GM13977 (cell line): ENCODE measurements at regions not wholly inside any gene's neighbourhood (a gene's known extent, or its start where the extent isn't known, plus 50 kb on each side); places are given as distances from the start of the nearest gene placed in this dataset.

Source experiments
- DNase-seq: peaks from one replicate; pipeline ENCODE4 v3.0.0; 2012; ENCODE audit warnings: low spot score
- CTCF ChIP-seq: IDR thresholded peaks from 2 replicates; pipeline ENCODE4 v1.5.1; 2012; ENCODE audit warnings: mild to moderate bottlenecking, control low read depth; ENCODE audit not compliant: insufficient read depth; ENCODE audit errors: extremely low read depth, missing control alignments
- in situ Hi-C: fragments of 300-500 bp; cut with MboI; formaldehyde crosslinking; loops from one replicate; pipeline ENCODE4 v1.12.0; 2022; ENCODE audit warnings: low sequenced_read_pairs, low pct_unique_long_range_greater_than_20kb, mixed read lengths, inconsistent platforms; ENCODE audit not compliant: unreplicated experiment

- TF ChIP-seq CTCF, result no peak
- in situ Hi-C loops, result no loop called here
- DNase-seq, result no peak
Observed at GRCh38 chr10:81679291-81679690, 195.7 kb upstream of the NRG3 start.

GRCh38 chr10:81680359-81680758, 194.6 kb upstream of the NRG3 start:
- no peak for DNase-seq
- in situ Hi-C loops, result no loop called here
- TF ChIP-seq CTCF, result no peak

GRCh38 chr10:81688459-81688858, 186.5 kb upstream of the NRG3 start:
- no peak for TF ChIP-seq CTCF
- no peak for DNase-seq
- in situ Hi-C loops, result no loop called here

GRCh38 chr10:81696609-81697388, 178.2 kb upstream of the NRG3 start:
- in situ Hi-C loops, result no loop called here
- no peak for DNase-seq
- TF ChIP-seq CTCF, result no peak

- TF ChIP-seq CTCF, result no peak
- in situ Hi-C loops, result no loop called here
- no peak for DNase-seq
Observed at GRCh38 chr10:81704596-81704995, 170.4 kb upstream of the NRG3 start.

GRCh38 chr10:81708416-81708815, 166.6 kb upstream of the NRG3 start:
- no peak for DNase-seq
- in situ Hi-C loops, result no loop called here
- no peak for TF ChIP-seq CTCF
